ENCODE measurements at regions not wholly inside any gene's neighbourhood (a gene's known extent, or its start where the extent isn't known, plus 50 kb on each side); places are given as distances from the start of the nearest gene placed in this dataset.
A peak's percentile ranks its signal among the peaks of the same experiment; 100 is the strongest.

GRCh38 chr1:5745800-5746610 lies 246.2 kb downstream of the NPHP4 start:
- DNase-seq (ENCODE audit: low spot score) = peak; percentile 74
- Histone ChIP-seq H3K9me3 (no peaks in the 10 kb centered on the region), H3K36me3 (no peaks in the 10 kb centered on the region), H3K27me3 (replicated peaks; ENCODE audit: insufficient read depth) (no peaks in the 10 kb centered on the region), H3K4me3 (no peak overlapping the region), H3K4me1 (replicated peaks) (no peaks in the 10 kb centered on the region), H3K27ac (no peak overlapping the region)
- TF ChIP-seq POLR2AphosphoS5 (IDR thresholded peaks at IDR 0.05) (peak; percentile 33), POLR2A (IDR thresholded peaks at IDR 0.05) (no peak), CTCF (IDR thresholded peaks at IDR 0.05) (peak; percentile 97 to 98 (median 98))
- intact Hi-C loops (cut with DNase I) = loop anchor here (2.0 to 5.0 kb wide), 3 partner anchors 235 to 1834 kb away; no protein-coding TSS in a partner anchor
- WGBS = 38% methylated on average over 21 of the region's 21 CpGs

GRCh38 chr1:5744911-5745799 lies 247.1 kb downstream of the NPHP4 start:
- intact Hi-C loops (cut with DNase I) = loop anchor here (2.0 to 5.0 kb wide), 3 partner anchors 234 to 1833 kb away; no protein-coding TSS in a partner anchor
- H3K27me3 ChIP-seq (replicated peaks; ENCODE audit: insufficient read depth) = no peaks in the 10 kb centered on the region
- 39% methylated on average over 26 of the region's 26 CpGs for WGBS
- no peaks in the 10 kb centered on the region for H3K9me3 ChIP-seq
- no peaks in the 10 kb centered on the region for H3K4me1 ChIP-seq (replicated peaks)
- H3K36me3 ChIP-seq = no peaks in the 10 kb centered on the region
- no peak overlapping the region for H3K27ac ChIP-seq
- TF ChIP-seq POLR2A (IDR thresholded peaks at IDR 0.05) (no peak), POLR2AphosphoS5 (IDR thresholded peaks at IDR 0.05) (no peak), CTCF (IDR thresholded peaks at IDR 0.05) (no peak)
- no peak for DNase-seq (ENCODE audit: low spot score)
- no peak overlapping the region for H3K4me3 ChIP-seq

GRCh38 chr1:5744341-5744740 lies 247.9 kb downstream of the NPHP4 start:
- TF ChIP-seq POLR2A (IDR thresholded peaks at IDR 0.05) (no peak), POLR2AphosphoS5 (IDR thresholded peaks at IDR 0.05) (no peak), CTCF (IDR thresholded peaks at IDR 0.05) (no peak)
- 91% methylated on average over 6 of the region's 6 CpGs for WGBS
- H3K4me1 ChIP-seq (replicated peaks) = no peaks in the 10 kb centered on the region
- H3K27me3 ChIP-seq (replicated peaks; ENCODE audit: insufficient read depth) = no peaks in the 10 kb centered on the region
- intact Hi-C loops (cut with DNase I) = loop anchor here (2.0 kb wide), 1 partner anchor 234 kb away; no protein-coding TSS in a partner anchor
- H3K4me3 ChIP-seq = no peak overlapping the region
- H3K27ac ChIP-seq = no peak overlapping the region
- no peak for DNase-seq (ENCODE audit: low spot score)
- H3K36me3 ChIP-seq = no peaks in the 10 kb centered on the region
- H3K9me3 ChIP-seq = no peaks in the 10 kb centered on the region

- H3K27ac ChIP-seq = no peak overlapping the region
- no peaks in the 10 kb centered on the region for H3K27me3 ChIP-seq (replicated peaks; ENCODE audit: insufficient read depth)
- 93% methylated on average over 12 of the region's 13 CpGs for WGBS
- H3K4me1 ChIP-seq (replicated peaks) = no peaks in the 10 kb centered on the region
- no peaks in the 10 kb centered on the region for H3K36me3 ChIP-seq
- H3K4me3 ChIP-seq = no peak overlapping the region
- TF ChIP-seq POLR2AphosphoS5 (IDR thresholded peaks at IDR 0.05) (no peak), CTCF (IDR thresholded peaks at IDR 0.05) (no peak), POLR2A (IDR thresholded peaks at IDR 0.05) (no peak)
- H3K9me3 ChIP-seq = no peaks in the 10 kb centered on the region
- intact Hi-C loops (cut with DNase I) = loop anchor here (2.0 kb wide), 1 partner anchor 233 kb away; no protein-coding TSS in a partner anchor
- DNase-seq (ENCODE audit: low spot score) = no peak
Measured at GRCh38 chr1:5743435-5744095, 248.7 kb downstream of the NPHP4 start.

Data from prostate gland (tissue), 2 donors.